Osteocyte (in vitro differentiated cells): ENCODE measurements at regions not wholly inside any gene's neighbourhood (a gene's known extent, or its start where the extent isn't known, plus 50 kb on each side); places are given as distances from the start of the nearest gene placed in this dataset.
"Not testable (repeated sequence)": the region's sequence is repeated elsewhere in the genome, so short reads cannot be mapped to it uniquely, and the experiment has no call there.

Source experiments
- DNase-seq: peaks from one replicate; pipeline ENCODE4 v3.0.0; 2021; ENCODE audit warnings: mixed read lengths; ENCODE audit not compliant: unreplicated experiment; ENCODE audit errors: extremely low spot score
- H3K27ac Mint-ChIP-seq: one replicate; pipeline ENCODE4 v1.8.0; 2021; ENCODE audit warnings: mild to moderate bottlenecking, mixed read lengths; ENCODE audit not compliant: unreplicated experiment
- H3K27me3 Mint-ChIP-seq: one replicate; pipeline ENCODE4 v1.8.0; 2021; ENCODE audit warnings: mixed read lengths; ENCODE audit not compliant: unreplicated experiment
- H3K36me3 Mint-ChIP-seq: one replicate; pipeline ENCODE4 v1.8.0; 2021; ENCODE audit warnings: mixed read lengths; ENCODE audit not compliant: unreplicated experiment
- H3K4me1 Mint-ChIP-seq: one replicate; pipeline ENCODE4 v1.8.0; 2021; ENCODE audit warnings: mixed read lengths; ENCODE audit not compliant: unreplicated experiment
- H3K4me3 Mint-ChIP-seq: one replicate; pipeline ENCODE4 v1.8.0; 2021; ENCODE audit warnings: mild to moderate bottlenecking, moderate library complexity, mixed read lengths; ENCODE audit not compliant: unreplicated experiment
- H3K9me3 Mint-ChIP-seq: one replicate; pipeline ENCODE4 v1.8.0; 2021; ENCODE audit warnings: mixed read lengths; ENCODE audit not compliant: unreplicated experiment
- TF ChIP-seq, protein P1 (sequence below): fragments of 200-600 bp; sonication (generic); IDR thresholded peaks from 2 replicates; pipeline ENCODE4 v1.5.0; 2021; ENCODE audit warnings: antibody characterized with exemption, mild to moderate bottlenecking, moderate library complexity

DNA sequence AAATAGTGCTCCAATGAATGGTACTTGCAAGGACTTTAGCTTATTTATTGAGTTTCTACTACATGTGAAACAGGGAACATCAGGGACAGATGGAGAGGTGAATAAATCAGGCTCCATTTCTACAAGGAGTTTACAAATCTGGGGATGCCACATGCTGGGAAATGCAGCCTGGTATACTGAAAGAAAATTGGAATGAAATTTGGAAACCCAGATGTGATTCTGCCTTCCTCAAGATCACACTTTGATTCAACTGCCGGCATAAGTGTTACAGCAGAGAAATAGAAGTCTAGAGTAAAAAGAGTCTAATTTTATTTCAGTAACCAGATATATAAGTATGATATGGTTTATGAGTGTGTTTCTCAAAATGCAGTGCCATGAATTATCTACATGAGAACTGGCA is 1408.4 kb upstream of the C9orf72 start:
- no peak overlapping the region for H3K27ac Mint-ChIP-seq
- H3K4me1 Mint-ChIP-seq: no peaks in the 10 kb centered on the region
- TF ChIP-seq, protein P1, sequence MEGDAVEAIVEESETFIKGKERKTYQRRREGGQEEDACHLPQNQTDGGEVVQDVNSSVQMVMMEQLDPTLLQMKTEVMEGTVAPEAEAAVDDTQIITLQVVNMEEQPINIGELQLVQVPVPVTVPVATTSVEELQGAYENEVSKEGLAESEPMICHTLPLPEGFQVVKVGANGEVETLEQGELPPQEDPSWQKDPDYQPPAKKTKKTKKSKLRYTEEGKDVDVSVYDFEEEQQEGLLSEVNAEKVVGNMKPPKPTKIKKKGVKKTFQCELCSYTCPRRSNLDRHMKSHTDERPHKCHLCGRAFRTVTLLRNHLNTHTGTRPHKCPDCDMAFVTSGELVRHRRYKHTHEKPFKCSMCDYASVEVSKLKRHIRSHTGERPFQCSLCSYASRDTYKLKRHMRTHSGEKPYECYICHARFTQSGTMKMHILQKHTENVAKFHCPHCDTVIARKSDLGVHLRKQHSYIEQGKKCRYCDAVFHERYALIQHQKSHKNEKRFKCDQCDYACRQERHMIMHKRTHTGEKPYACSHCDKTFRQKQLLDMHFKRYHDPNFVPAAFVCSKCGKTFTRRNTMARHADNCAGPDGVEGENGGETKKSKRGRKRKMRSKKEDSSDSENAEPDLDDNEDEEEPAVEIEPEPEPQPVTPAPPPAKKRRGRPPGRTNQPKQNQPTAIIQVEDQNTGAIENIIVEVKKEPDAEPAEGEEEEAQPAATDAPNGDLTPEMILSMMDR: no peak
- DNase-seq: no peak
- H3K9me3 Mint-ChIP-seq: no peaks in the 10 kb centered on the region
- no peak overlapping the region for H3K4me3 Mint-ChIP-seq
- H3K36me3 Mint-ChIP-seq: no peaks in the 10 kb centered on the region
- H3K27me3 Mint-ChIP-seq: no peaks in the 10 kb centered on the region

DNA sequence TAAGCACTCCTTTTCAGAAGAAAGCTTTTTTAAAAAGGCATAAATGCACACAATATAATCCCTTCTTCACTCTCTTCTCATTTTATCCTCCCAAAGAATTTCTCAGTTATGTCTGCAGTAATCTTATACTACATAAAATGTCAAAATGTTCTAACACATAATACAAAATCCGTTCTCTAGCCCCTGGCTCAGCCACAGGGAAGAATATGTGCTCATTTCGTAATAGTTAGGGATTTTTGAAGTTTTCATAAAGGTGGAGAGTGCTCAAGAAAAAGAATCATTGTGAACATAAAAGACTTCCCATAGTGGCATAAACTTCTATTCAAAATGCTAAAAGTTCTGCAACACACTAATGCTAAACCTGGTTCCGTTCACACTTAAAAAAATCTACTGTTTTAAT is 1410.7 kb upstream of the C9orf72 start:
- Mint-ChIP-seq H3K9me3 (peaks cover 5% of the 10 kb centered on the region), H3K27ac (no peak overlapping the region)
- no peak for DNase-seq

DNA sequence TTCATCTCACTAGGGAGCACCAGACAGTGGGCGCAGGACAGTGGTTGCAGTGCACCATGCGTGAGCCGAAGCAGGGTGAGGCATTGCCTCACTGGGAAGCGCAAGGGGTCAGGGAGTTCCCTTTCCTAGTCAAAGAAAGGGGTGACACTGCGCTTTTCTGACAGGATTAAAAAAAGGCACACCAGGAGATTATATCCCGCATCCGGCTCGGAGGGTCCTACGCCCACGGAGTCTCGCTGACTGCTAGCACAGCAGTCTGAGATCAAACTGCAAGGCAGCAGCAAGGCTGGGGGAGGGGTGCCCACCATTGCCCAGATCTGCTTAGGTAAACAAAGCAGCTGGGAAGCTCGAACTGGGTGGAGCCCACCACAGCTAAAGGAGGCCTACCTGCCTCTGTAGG is 1416.7 kb upstream of the C9orf72 start:
- H3K36me3 Mint-ChIP-seq, H3K27me3 Mint-ChIP-seq, H3K4me3 Mint-ChIP-seq, H3K27ac Mint-ChIP-seq, H3K4me1 Mint-ChIP-seq, DNase-seq: not testable (repeated sequence)
- peaks cover 11% of the 10 kb centered on the region for H3K9me3 Mint-ChIP-seq

More for the DNA sequence above, 1410.7 kb upstream of the C9orf72 start:
- H3K4me1 Mint-ChIP-seq: no peaks in the 10 kb centered on the region
- no peak overlapping the region for H3K4me3 Mint-ChIP-seq
- TF ChIP-seq, protein P1: no peak
- H3K27me3 Mint-ChIP-seq: no peaks in the 10 kb centered on the region
- H3K36me3 Mint-ChIP-seq: no peaks in the 10 kb centered on the region

DNA sequence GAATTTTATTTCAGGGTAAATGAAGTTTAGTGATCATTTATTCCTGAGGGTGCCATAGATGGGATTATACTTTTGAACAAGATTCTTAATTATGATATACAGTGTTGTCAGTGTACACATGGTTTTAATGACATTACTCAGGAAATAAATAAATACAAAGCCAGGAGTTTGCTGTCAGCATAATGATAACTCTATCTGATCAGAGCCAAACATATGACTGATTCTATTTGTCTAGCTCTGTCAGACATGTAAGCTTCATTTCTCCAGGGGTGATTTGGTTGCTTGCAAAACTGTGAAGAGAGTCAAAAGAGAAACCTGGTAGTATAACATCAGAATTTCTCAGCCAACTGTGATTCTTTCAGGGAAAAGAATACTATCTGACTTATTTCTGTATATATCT is 1425.8 kb upstream of the C9orf72 start:
- Mint-ChIP-seq H3K36me3 (no peaks in the 10 kb centered on the region), H3K27me3 (no peaks in the 10 kb centered on the region), H3K4me3 (no peak overlapping the region), H3K27ac (no peak overlapping the region), H3K9me3 (peaks cover 7% of the 10 kb centered on the region), H3K4me1 (no peaks in the 10 kb centered on the region)
- TF ChIP-seq, protein P1: no peak
- no peak for DNase-seq

DNA sequence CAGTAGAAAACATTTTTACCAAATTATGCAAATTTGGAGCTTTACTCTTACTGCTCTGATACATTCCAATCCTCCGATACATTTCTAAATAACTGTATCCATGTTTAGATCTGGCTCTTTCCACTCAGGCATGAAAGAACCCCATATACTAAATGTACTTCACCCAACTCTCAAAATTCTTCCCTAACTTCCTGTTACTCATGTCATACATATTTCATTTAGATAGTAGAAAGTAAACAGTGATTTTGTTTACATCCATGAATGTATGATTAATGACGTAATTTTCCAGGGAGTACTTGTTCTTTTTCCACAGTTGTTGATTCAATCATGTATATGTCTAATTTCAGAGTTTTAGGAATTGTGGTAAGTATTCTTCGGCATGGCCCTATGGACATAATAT is 1426.5 kb upstream of the C9orf72 start:
- no peak for DNase-seq
- Mint-ChIP-seq H3K27ac (no peak overlapping the region), H3K36me3 (no peaks in the 10 kb centered on the region)

More for the DNA sequence above, 1426.5 kb upstream of the C9orf72 start:
- TF ChIP-seq, protein P1: no peak
- Mint-ChIP-seq H3K4me3 (no peak overlapping the region), H3K4me1 (no peaks in the 10 kb centered on the region), H3K27me3 (no peaks in the 10 kb centered on the region), H3K9me3 (peaks cover 7% of the 10 kb centered on the region)
